Suppressor macrophage treated with lipopolysaccharide for 1 hour (primary cell): ENCODE measurements at regions not wholly inside any gene's neighbourhood (a gene's known extent, or its start where the extent isn't known, plus 50 kb on each side); places are given as distances from the start of the nearest gene placed in this dataset.
"Not testable (repeated sequence)": the region's sequence is repeated elsewhere in the genome, so short reads cannot be mapped to it uniquely, and the experiment has no call there.

ENCODE experiments used
- DNase-seq, 3 donors: peaks; one replicate each; pipeline ENCODE4 v3.0.0-alpha.2; 2020 to 2022

GRCh38 chr7:114364151-114364550, 50.5 kb upstream of the FOXP2 start:
- DNase-seq = no peak

GRCh38 chr7:114363292-114363691, 51.3 kb upstream of the FOXP2 start:
- no peak for DNase-seq

DNA sequence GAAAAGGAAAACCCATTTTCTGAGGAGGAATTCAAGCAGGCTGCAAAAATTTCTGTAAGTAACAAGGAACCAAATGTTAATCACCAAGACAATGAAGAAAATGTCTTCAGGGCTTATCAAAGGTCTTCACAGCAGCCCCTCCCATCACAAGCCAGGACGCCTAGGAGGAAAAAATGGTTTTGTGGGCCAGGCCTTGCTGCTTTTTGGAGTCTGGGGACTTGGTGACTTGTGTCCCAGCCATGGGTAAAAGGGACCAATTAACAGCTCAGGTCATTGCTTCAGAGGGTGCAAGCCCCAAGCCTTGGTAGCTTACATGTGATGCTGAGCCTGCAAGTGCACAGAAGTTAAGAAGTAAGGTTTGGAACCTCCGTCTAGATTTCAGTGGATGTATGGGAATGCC, 55.7 kb upstream of the FOXP2 start:
- DNase-seq = no peak

GRCh38 chr7:114356133-114356532, 58.5 kb upstream of the FOXP2 start:
- DNase-seq = no peak

- DNase-seq = no peak
These were observed 60.3 kb upstream of the FOXP2 start for GRCh38 chr7:114354306-114354705.

DNA sequence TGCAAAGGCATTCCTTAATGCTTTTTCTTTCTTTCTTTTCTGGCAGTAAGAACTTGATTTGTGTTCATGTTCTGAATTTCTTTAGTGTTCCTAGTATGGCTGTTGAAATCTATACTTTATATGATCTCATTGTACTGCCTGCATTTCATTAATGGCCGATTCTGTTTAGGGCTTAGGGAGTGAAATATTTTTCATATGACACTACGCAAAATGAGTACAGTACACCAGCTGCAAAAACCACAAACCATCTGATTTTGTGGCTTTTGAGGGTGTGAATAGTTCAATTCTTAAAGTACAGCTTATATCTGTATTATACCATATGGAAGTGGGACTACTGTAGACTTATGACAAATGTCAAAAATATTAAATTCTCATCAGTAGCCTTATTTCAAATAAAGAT, 69.1 kb upstream of the FOXP2 start:
- DNase-seq = no peak

DNA sequence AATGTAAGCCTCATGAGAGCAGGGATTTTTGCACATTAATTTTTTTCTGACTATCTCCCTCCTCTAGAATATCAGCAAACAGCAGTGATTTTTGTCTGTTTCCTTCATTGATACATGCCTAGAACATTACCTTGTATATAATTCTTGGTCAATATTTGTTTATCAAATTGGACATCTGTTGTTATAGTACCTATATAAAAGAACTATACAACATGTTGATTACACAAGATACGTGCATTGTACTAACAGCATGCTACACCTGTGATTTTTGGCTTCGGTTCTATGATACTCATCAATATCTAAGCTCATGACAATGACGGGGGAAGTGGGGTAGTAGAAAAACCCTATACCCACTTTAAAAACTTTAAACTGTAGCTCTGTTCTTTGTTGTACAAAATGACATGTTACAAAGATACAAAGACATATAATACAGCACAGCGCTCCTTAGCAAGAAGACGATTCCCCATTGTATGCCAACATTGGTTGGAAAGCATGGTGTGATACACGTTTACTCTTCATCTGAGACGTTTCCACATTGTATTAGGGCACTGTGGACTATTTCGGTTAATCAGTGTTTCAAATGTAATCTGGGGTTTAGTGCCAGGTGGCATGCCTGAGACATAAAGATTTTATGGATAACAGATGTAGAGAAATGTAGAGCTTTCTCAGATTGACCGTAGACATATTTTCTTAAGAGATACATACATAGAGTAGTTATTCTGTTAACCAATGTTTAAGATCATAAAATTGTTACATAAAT, 70.5 kb upstream of the FOXP2 start:
- DNase-seq = no peak

DNA sequence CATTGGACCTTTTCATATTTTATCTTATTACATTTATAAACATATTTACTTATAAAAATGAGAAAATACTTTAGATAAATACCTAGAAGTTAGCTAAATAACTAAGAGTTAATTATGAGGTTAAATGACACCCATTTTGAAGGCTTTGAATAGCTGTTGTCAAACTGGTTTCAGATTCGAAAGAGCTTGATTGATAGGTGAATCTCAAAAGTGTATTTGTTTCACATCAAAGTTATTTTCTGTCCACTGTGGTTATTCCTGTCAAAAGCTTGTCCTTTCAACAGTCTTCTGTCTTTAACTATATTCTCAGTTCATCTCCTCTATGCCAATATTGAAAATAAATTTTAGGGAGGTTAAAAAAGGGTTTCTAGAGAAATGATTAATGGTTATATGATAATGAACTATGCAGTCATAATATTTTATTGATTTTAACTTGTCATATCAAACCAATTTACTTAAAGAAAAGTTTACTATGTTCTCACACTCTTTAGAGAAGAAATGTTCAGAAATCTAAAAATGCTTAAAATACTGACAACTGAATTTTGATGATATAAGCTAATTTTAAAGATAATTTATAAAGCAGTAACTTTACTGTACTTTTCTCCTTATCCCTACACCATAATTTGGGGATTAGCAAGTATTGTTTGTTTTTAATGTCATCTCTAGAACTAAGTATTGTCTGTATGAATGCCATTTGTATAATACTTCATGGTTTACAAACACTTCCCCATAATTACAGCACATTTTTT, 72.0 kb upstream of the FOXP2 start:
- no peak for DNase-seq

DNA sequence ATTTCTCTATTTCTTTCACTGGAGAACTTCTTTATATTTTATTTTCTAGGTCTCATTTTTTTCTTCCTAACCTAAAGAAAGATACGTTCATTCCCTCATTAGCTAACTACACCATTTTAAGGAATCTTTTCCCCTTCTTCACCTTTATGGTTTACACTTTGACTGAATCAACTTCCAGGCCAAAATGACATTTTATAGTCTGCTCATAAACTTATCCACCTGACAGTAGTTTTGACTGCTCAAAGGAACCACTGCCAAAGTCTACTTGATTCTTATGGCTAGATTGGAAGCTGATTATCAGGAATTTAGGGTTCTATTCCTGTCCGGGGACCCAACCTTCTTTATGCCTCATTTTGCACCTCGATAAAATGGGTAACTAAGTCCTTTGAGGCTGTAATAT, 73.0 kb upstream of the FOXP2 start:
- DNase-seq = no peak

DNA sequence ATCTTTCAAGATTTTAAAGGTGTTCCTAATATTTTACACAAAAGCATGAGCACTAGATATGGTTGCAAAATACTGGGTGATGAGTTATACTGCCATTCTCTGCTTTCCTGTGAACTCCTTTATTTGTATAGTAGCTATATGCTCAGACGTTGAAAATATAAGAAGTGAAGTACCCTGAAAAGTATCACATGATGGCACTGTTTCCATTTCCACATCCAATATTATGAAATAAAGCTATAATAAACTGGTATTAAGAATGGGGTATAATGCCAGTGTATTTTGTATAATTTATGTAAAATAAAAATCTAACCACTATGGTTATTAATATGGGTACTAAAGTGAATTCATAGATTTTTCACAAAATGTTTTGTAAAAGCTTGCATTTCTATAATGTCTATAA, 79.6 kb upstream of the FOXP2 start:
- DNase-seq = no peak

- not testable (repeated sequence) for DNase-seq
These were observed 85.2 kb upstream of the FOXP2 start for GRCh38 chr7:114329458-114329857.

DNA sequence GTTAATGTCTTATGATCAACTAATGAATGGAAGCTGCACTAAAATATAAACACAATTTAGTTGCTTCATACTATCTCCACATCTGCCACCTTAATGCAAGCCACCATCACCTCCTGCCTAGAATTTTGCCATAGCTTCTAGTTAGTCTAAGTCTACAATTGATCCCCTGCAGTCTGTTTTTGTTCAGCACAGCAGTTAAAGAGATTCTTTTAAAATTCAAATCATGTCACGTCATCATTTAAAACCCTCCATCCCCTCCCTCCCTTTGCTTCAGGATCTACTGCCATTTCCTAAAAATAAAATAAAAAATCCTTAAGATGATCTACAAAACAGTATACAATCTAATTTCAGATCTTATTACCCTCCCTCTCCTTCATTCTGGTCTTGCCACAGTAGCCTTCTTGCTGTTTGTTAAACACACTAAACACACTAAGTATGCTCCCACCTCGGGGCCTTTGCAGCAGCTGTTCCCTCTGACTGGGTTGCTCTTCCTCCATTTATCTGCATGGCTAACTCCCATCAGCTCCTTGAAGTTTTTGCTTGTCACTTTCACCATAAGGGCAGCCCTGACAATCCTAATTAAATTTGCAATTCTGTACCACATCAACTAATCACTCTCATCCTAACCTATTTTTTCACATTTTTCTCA, 97.0 kb upstream of the FOXP2 start:
- no peak for DNase-seq

GRCh38 chr7:114312649-114313048, 102.0 kb upstream of the FOXP2 start:
- no peak for DNase-seq

DNA sequence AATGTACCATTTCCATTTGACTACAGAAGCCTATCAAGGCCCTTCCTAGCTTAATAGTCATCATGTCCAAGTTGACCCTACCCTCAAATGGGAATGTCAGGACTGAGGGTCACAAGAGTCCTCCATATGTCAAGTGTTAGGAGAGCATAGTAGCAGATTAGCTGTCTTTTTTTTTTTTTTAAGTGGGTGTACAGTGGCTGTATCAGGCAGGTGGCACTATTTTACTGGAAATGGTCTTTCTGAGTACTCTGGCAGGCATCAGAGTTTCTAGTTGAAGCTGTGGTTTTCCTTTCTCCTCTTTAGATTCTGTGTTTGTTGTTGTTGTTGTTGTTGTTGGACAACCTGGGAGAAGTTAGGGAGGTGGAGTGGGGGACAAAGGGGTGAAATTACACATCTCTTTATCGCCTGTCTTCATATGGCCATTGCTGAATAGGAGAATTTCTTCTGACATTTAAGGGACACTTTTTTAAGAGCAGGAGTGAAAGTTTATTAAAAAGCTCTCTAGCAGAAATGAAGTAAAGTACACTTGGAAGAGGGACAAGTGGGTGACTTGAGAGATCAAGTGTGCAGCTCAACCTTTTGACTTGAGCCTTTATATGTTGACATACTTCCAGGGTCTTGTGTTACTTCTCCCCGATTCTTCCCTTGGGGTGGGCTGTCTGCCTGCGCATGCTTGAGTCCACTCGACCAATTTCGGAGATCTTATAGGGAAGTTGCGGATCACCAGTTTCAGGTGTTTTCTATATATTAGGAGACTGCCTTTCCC, 104.1 kb upstream of the FOXP2 start:
- DNase-seq = no peak

- no peak for DNase-seq
These were observed 104.9 kb upstream of the FOXP2 start for GRCh38 chr7:114309729-114310128.

GRCh38 chr7:114303301-114303700, 111.3 kb upstream of the FOXP2 start:
- DNase-seq = no peak

GRCh38 chr7:114302858-114303257, 111.8 kb upstream of the FOXP2 start:
- no peak for DNase-seq

GRCh38 chr7:114298011-114298410, 116.6 kb upstream of the FOXP2 start:
- DNase-seq = no peak

- DNase-seq = no peak
These were observed 117.5 kb upstream of the FOXP2 start for GRCh38 chr7:114297121-114297520.

DNA sequence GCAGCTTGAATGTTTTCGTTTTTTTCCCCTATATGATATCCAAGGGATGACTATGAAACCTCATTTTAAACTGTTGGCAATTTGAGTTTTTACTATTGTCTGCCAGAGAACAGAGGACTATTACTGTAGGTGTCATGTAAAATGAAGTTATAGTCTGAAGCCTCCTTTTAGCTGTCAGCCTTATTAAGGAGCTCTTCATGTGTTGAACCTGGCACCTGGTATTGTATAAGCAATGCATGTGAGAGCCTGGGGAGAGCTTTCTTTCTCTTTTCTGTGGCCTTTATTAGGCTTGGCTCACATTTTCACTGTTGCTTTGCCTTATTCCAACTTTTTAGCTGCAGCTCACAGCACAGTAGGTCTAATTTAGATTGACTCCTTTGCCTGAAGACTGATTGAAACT, 119.1 kb upstream of the FOXP2 start:
- DNase-seq = no peak

- no peak for DNase-seq
These were observed 120.6 kb upstream of the FOXP2 start for GRCh38 chr7:114294036-114294435.

DNA sequence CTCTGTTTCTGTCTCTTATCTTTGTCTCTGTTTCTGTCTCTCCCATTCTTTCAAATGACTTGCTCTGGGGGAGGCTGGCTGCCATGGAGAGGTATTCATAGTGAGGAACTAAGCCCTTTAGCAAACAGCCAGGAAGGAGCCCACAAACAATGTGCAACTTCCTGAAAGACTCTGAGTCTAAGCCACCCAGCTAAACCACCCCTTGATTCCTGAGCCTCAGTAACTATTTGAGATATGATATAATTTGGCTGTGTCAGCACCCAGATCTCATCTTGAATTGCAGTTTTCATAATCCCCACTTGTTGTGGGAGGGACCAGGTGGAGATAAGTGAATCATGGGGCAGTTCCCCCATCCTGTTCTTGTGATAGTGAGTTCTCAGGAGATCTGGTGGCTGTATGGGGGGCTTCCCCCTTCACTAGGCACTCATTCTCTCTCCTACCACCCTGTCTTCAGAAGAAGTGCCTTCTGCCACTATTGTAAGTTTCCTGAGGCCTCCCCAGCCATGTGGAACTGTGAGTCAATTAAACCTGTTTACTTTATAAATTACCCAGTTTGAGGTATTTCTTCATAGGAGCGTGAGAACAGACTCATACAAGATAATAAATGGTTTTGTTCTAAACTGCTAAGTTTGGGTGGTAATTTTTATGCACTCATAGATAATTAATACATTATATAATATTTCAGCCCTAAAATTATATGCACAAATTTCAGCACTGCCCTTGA, 121.2 kb upstream of the FOXP2 start:
- DNase-seq = no peak

DNA sequence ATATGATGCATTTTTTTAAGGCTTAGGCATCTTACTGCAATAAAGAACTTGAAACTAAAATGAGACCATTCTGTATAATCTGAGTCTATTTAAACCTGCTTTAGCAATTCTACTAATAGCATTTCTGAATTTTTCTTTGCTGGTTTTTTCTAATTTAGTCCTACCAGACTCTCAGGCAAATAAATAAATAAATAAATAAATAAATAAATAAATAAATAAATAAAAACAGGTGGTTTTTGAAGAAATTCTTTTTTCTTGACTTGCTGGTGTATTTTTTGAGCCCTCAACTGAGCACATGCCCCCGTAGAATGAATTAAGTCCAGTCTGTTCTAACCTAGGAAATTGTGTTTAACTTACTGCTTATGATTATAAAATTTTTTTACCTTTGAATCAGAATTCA, 134.7 kb upstream of the FOXP2 start:
- no peak for DNase-seq
